GM10266 (cell line): ENCODE measurements at regions not wholly inside any gene's neighbourhood (a gene's known extent, or its start where the extent isn't known, plus 50 kb on each side); places are given as distances from the start of the nearest gene placed in this dataset.

Experiments used
- DNase-seq: peaks from one replicate; pipeline ENCODE4 v3.0.0; 2012; ENCODE audit errors: extremely low spot score
- TF ChIP-seq, protein P1 (sequence below): IDR thresholded peaks from 2 replicates; pipeline ENCODE4 v1.5.1; 2012; ENCODE audit warnings: mild to moderate bottlenecking, low read depth; ENCODE audit not compliant: control insufficient read depth, insufficient read depth; ENCODE audit errors: missing control alignments

GRCh38 chr15:48003441-48003840, 117.3 kb upstream of the SLC24A5 start:
- TF ChIP-seq, protein P1, sequence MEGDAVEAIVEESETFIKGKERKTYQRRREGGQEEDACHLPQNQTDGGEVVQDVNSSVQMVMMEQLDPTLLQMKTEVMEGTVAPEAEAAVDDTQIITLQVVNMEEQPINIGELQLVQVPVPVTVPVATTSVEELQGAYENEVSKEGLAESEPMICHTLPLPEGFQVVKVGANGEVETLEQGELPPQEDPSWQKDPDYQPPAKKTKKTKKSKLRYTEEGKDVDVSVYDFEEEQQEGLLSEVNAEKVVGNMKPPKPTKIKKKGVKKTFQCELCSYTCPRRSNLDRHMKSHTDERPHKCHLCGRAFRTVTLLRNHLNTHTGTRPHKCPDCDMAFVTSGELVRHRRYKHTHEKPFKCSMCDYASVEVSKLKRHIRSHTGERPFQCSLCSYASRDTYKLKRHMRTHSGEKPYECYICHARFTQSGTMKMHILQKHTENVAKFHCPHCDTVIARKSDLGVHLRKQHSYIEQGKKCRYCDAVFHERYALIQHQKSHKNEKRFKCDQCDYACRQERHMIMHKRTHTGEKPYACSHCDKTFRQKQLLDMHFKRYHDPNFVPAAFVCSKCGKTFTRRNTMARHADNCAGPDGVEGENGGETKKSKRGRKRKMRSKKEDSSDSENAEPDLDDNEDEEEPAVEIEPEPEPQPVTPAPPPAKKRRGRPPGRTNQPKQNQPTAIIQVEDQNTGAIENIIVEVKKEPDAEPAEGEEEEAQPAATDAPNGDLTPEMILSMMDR = no peak
- no peak for DNase-seq

DNA sequence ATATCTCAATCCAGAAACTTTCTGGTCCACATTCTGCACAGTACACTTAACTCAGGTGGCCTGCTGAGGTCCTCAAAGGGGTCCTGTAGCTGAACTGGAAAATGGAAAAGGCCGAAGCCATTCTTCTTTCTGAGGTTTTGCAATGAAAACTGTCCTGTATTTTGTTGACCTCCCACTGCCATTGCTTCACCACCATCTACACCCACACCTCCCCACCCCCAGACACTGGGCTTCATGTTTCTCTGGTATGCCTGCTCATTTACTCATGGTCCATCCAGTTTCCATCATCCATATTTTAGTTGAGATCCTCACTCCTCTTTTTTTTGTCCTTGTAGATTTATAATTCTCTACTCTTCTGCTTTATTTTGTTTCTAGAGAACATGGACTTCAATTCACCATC, 115.7 kb upstream of the SLC24A5 start:
- no peak for DNase-seq
- TF ChIP-seq, protein P1 = no peak

- TF ChIP-seq, protein P1 = no peak
- DNase-seq = no peak
Measured at GRCh38 chr15:48006031-48006511, 114.7 kb upstream of the SLC24A5 start.

GRCh38 chr15:48010316-48010715, 110.5 kb upstream of the SLC24A5 start:
- no peak for DNase-seq
- TF ChIP-seq, protein P1 = no peak

GRCh38 chr15:48012191-48012590, 108.6 kb upstream of the SLC24A5 start:
- TF ChIP-seq, protein P1 = no peak

GRCh38 chr15:48016865-48017264, 103.9 kb upstream of the SLC24A5 start:
- TF ChIP-seq, protein P1 = no peak

More at GRCh38 chr15:48012191-48012590, 108.6 kb upstream of the SLC24A5 start:
- no peak for DNase-seq

GRCh38 chr15:48017747-48018146, 103.0 kb upstream of the SLC24A5 start:
- TF ChIP-seq, protein P1 = no peak
- DNase-seq = no peak

More at GRCh38 chr15:48016865-48017264, 103.9 kb upstream of the SLC24A5 start:
- no peak for DNase-seq
